IMR-90 (cell line): ENCODE measurements at regions not wholly inside any gene's neighbourhood (a gene's known extent, or its start where the extent isn't known, plus 50 kb on each side); places are given as distances from the start of the nearest gene placed in this dataset.

Source experiments
- CTCF ChIP-seq: conservative IDR thresholded peaks from 2 replicates; pipeline ENCODE4 v1.5.1; 2012; ENCODE audit warnings: mild to moderate bottlenecking, low read depth, low read length, improper control_type of control experiment
- FOS ChIP-seq: fragments of 150-350 bp; IDR thresholded peaks from 2 replicates; pipeline ENCODE4 v1.6.1; 2016; ENCODE audit warnings: low read depth, low read length
- POLR2A ChIP-seq: IDR thresholded peaks from 2 replicates; pipeline ENCODE4 v1.6.1; 2012; ENCODE audit warnings: mild to moderate bottlenecking, low read depth, low read length
- RAD21 ChIP-seq: IDR thresholded peaks from 2 replicates; pipeline ENCODE4 v1.6.1; 2012; ENCODE audit warnings: low read length, improper control_type of control experiment

- TF ChIP-seq RAD21 (no peak), POLR2A (no peak), CTCF (no peak), FOS (no peak)
Measured at GRCh38 chr3:64970634-64971033, 282.8 kb upstream of the ADAMTS9 start.
